GM19023 (cell line): ENCODE measurements at regions not wholly inside any gene's neighbourhood (a gene's known extent, or its start where the extent isn't known, plus 50 kb on each side); places are given as distances from the start of the nearest gene placed in this dataset.
"Not testable (repeated sequence)": the region's sequence is repeated elsewhere in the genome, so short reads cannot be mapped to it uniquely, and the experiment has no call there.

Experiments
- ATAC-seq: cut with Tn5 transposase; IDR thresholded peaks from one replicate; pipeline ENCODE4 v1.9.1; 2021; ENCODE audit warnings: mild to moderate bottlenecking, moderate library complexity; ENCODE audit not compliant: unreplicated experiment

DNA sequence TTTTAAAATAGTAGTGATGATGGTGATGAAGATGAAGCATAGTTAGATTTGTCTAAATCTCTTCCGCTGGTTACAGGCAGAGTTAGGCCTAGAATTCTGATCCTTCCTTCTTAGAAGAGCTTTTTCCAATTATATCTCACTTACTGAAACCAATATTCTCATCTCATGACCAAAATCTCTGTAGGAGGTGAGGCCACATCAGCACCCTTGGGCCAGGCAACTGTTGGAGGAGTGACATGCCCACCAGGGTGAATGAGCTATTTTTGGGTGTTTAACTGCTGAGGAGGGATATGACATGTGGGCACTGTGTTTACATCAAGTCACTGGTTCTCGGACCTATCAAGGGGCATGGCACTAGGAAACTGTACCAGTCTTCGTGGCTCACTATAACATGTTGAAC, 102.2 kb upstream of the SLC24A3 start:
- no peak for ATAC-seq

DNA sequence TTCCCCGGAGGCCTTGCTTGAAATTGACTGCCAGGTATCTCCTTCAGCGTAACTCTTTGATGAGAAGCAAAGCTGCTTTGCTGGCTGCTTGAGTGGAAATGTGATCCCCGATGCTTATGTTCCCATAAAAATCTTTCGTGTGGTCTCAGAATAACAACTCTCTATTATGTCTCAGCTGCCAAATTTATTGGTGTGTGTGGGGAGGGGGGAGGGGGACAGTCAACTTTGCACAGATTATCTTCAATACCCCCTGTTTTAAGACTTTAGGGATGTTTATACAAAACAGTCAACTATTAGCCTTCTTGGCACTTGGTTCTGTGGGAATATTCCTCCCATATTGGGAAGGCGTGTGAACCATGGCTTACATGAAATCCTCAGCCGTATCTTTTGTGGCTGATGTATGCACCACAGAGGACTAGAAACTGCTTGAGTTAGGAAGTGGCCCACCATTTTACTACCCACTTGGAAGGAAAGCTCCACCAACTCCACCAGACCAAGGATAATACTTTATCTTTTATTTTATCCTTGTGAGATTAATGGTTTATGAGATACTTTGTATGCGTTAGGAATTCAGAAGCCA, 101.5 kb upstream of the SLC24A3 start:
- ATAC-seq, result no peak

DNA sequence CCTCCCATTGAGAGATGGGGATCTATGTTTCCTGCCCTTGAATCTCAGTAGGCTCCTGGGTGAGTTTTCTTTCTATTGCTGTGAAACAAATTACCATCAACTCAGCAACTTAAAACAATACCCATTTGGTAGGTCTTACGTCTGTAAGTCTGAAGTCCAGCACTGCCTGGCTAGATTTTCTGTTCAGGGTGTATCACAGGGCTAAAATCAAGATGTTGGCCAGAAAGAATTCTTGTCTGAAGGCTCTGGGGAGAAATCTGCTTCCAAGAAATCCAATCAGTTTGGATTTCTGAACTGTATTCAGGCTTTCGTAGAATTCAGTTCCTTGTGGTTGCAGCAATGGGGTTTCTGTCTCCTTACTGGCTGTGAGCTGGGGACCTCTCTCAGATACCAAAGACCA, 99.6 kb upstream of the SLC24A3 start:
- no peak for ATAC-seq

DNA sequence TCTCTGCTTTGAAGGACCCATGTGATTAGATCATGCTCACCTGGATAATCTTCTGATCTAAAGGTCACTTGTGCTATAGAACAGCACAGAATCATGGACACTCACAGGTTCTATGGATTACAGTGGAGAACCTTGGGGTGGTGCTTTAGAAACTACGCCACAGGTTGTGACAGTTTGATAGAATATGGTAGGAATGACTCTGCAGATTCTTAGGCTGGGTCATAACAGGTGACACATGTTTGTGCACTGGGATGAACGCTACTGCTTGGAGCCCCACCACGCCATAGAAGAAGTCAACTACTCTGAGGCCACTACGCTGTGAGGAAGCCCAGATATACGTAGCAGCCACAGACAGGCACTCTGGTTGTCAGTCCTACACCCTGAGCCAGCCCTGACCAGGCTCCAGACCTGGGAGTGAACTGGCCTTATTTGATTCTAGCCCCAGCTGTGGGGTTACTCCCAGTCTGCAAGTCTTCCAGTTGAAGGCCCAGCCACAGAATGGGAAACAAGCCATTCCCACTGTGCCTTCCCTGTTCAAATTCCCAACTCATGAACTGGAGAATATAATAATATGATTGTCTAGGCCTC, 99.0 kb upstream of the SLC24A3 start:
- ATAC-seq, result no peak

DNA sequence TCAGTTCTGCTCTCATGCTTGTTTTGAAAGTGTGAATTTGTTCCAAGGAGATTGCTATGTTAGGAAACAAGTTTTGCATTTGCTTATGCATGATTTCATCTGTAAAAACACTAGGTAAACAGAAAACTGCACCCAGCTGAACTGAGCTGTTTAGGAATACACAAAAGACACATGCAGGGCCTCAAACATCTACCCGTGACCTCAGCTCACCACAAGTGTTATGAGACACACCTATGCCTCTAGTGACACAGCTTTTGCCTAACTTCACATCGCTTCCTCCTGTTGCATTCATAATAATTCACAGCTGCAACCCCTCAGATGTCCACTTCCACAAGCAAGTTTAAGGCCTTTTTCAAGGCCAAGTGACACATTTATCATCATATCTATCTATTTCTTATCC, 98.0 kb upstream of the SLC24A3 start:
- no peak for ATAC-seq

DNA sequence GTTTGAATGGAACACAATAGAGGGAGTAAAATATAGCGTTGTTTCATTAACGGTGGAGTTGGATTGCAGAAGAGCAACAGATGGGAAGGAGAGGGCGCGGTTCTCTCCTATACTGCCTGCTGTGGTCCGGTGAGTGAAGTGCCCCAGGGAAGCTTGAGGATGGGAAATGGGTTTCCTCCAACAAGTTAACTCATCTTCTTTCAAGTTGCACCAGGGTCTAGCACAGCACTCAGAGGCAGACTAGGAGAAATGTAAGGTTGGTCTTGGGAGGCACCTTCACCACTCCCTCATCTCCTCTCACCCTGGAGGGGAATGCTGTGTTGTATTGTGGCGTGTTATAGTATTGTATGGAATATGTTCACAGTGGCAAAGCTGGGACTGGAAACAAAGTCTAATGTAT, 96.9 kb upstream of the SLC24A3 start:
- ATAC-seq, result no peak

DNA sequence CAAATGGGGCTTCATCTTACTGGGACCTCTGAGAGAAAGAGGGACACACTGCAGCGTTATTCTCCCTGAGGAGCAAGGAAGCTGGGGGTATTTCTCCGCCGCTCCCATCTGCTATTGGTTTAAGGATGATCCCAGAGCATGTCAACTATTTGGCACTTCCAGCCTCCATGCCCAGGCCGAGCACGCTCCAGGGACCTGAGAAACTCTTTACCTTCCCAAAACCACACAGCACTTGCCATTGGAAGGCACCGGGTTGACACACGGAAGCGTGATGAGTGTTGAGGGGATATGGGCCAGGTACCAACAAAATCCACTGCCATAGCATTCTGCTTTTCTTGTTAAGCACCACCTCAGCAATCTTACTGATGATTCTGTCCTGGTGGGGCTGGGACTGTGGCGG, 92.4 kb upstream of the SLC24A3 start:
- no peak for ATAC-seq

DNA sequence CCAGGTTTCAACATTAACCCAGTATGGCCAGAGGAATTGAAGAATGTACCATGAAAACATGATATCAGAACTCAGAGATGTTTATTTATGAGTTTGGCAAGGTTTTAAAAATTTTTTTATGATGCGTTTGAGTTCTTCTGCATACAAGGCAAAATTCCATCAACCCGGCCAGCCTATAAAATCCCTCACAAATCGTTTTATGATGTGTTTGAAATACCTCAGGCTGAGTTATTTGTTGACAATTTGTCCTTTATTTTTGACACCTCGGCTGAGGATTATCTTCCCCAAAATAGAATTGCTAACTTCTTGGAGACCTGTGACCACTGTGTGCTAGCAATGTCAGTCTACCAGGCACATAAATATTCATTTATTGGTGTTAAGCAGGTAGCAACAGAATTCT, 91.9 kb upstream of the SLC24A3 start:
- no peak for ATAC-seq

DNA sequence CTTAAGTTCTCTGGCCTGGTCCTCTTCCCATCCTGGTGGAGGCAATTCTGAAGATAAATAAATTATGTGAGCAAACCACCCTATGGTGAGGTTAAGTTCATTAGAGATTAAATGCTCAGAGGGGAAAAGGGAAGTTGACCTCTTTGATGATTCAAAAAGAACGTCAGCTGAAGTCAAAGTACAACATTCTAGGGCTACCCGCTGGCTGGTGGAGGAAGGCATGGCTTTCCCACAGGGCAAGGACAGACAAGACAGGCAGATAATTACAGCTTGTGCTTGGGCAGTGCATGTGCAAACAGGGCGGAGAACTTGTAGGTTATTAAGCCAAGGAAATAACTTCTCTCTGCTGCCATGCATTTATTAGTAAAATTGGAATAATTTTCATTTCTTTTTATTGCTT, 91.0 kb upstream of the SLC24A3 start:
- no peak for ATAC-seq

DNA sequence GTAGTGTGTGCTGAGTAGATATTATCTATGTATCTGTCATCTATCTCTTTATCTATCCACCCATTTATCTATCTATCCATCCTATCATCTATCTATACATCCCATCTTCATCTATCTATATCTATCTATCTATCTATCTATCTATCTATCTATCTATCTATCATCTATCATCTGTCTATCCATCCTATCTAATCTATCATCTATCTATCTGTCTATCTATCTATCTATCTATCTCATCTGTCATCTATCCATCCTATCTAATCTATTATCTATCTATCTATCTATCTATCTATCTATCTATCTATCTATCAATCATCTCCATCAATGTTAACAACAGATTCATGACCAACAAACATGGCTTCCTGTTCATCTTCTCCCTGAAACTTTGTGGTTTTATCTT, 90.5 kb upstream of the SLC24A3 start:
- no peak for ATAC-seq

DNA sequence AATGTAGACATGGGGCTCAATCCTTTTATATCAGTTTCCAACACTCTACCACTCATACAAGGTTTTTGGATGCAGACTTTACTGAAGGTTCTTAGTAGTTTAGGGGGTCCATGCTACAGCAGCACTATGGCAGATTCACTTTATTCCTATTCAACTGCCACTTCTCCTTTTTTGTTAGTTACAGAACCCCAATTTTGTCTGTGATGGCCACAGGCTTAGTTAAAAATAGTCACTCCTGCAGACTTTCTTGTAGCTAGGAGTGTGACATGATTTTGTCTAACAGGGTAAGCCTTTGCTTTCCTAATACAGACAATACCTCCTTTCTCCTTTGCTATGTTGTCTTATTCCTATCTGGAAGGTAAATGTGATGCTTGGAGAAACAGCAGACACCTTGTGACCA, 90.0 kb upstream of the SLC24A3 start:
- ATAC-seq, result no peak

DNA sequence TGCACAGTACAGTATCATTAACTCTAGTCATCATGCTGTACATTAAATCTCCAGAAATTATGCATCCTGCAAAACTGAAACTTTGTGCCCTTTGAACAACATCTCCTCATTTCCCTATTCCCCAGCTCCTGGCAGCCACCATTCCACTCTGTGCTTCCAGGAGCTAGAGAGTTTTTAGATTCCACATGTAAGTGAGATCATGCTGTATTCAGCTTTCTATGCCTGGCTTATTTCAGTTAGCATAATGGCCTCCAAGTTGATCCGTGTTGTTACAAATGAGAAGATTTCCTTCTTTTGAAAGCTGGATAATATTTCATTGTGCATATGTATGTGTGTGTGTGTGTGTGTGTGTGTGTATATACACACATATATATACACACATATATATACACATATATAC, 86.9 kb upstream of the SLC24A3 start:
- ATAC-seq, result no peak

DNA sequence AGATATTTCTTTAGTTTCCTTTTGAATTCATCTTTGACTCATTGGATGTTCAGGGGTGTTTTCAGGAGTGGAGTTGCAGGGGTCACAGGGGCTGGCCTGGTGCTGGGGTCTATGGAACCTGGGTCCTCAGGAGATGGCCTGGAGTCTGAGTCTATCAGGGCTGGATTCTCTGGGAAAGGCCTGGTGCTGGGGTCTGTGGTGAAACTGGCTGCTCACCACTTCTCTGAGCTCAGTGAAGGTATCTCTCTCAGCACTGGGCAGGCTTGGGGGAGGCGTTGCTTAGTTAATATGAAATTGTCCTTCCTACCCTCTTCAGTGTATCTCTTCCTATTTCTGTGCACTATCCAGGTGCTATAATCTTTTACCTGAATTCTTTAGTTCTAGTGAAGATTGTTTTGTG, 83.1 kb upstream of the SLC24A3 start:
- ATAC-seq, result no peak

DNA sequence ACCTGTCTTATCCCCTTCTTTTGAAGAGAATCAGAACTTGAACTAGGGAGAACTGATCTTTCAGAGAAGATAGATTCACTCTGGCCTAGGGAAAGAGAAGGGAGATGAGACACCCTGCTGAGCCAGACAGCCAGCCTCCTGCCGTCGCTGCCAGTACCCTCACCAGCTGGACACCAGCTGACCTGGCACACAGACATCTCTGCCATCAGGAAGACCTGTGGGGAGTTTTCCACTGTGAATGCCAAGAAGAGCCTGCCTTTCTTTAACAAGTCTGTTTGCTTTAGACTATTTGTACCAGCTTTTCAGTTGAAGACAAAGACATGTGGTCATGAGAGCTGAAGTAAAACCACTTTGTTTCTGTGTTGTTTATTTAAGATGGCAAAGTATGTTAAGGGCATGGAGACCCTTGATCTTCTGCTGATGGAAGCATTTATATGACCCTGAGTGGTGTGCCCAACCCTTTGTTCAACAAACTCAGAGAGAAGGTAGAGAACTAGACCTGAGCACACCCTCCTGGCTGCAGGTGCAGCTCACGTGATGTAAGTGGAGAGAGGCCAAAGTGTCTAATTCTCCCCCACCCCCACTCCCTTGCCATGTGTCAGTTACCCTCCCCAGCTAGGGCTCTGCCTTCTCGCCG, 82.3 kb upstream of the SLC24A3 start:
- ATAC-seq, result no peak

DNA sequence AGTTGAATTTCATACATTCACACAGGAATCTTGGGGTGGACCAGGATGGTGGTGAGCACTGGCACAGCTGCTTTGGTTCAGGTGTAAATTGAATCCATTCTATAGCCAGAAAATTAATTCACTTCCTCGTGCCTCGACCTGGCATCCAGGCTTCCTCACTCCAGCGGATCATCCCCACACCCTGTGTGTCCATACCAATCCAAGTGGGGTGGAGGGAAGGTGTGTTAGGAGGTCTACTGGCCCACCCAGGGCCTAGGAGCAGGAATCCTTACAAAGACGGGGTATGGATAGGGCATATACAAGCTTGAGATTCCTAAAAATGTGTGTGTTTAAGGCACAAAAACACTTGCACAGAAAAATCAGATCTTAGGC, 81.8 kb upstream of the SLC24A3 start:
- no peak for ATAC-seq

DNA sequence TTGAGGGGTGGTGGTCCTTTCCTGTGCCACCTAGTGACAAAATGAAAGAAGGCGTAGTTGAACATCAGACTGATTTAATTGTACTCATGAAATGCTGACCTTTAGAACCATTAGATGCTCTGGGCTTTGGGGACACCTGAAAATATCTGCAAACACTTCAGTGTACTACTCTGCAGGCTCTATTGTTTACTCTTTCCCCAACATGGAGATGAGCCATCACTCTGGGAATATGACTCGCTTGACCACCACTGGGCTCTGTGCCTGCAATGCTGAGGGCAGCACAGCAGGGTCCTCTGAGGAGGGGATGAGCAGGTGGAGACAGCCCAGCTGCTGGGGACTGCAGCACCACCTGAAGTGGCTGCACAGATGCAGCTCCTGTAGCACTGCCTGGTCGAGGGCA, 74.8 kb upstream of the SLC24A3 start:
- no peak for ATAC-seq

DNA sequence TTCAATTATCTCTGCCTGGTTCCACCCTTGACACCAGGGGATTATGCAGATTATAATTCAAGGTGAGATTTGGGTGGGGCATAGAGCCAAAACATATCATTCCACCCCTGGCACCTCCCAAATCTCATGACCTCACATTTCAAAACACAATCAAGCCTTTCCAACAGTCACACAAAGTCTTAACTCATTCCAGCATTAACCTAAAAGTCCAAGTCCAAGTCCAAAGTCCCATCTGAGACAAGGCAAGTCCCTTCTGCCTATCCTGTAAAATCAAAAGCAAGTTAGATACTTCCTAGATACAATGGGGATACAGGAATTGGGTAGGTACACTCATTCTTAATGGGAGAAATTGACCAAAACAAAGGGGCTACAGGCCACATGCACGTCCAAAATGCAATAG, 73.7 kb upstream of the SLC24A3 start:
- no peak for ATAC-seq

DNA sequence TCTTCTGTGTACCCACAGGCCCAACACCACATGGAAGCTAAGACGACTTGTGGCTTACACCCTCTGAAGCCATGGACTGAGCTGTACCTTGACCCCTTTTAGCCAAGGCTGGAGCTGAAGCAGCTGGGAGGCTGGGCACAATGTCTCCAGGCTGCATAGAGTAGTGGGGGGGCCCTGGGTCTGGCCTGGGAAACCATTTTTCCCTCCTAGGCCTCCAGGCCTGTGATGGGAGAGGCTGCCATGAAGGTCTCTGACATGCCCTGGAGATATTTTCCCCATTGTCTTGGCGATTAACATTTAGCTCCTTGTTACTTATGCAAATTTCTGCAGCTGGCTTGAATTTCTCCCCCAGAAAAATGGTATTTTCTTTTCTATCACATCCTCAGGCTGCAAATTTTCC, 72.9 kb upstream of the SLC24A3 start:
- ATAC-seq, result not testable (repeated sequence)

DNA sequence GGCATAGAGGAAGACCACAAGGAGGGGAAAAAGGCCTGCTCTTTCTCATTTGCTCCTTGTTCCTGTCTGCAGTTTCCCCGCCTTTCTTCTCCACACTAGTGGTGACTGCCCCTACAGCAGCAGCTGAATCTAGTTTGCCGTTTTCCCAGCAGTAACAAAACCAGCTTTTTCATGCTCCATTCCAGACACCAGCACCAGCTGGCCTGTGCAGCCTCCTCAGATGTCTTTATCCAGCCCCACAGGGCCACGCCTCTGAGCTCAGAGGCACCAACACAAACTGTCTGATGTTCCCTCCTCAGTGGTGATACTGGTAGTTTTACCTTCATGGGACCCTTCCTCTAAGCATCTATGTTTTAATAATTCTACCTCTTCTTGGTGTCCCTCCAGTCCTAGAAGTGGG, 70.4 kb upstream of the SLC24A3 start:
- no peak for ATAC-seq

DNA sequence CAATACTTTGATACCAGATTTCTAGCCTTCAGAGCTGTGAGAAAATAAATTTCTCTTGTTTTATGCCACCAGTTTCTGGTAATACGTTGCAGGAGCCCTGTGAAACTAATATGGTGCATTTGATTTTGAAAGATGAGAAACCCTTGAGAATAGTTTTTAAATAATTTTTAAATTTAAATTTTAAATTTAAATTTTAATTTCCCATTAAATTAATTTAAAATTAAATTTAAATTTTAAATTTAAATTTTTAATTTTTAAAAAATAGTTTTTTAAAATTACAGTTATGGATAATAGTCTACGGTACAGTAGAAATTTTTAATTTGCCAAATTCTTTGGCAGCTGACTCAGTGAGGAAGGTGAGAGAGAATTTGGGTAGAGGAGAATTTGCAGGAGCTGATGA, 68.6 kb upstream of the SLC24A3 start:
- ATAC-seq, result no peak

DNA sequence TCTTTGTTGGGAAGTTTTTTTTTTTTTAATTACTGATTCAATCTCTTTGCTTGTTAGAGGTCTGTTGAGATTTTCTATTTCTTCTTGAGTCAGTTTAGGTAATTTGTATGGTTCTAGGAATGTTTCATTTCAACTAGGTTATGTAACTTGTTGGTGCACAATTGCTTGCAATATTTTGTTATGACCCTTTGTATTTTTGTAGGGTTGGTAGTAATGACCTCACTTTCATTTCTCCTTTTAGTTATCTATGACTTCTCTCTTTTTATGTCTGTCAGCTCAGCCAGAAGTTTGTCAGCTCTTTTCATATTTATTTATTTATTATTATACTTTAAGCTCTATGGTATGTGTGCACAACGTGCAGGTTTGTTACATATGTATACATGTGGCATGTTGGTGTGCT, 51.1 kb upstream of the SLC24A3 start:
- ATAC-seq, result no peak
